ENCODE measurements at regions not wholly inside any gene's neighbourhood (a gene's known extent, or its start where the extent isn't known, plus 50 kb on each side); places are given as distances from the start of the nearest gene placed in this dataset.

GRCh38 chr17:79487149-79487548 is 123.7 kb downstream of the RBFOX3 start:
- Histone ChIP-seq H3K27ac (ENCODE audit: insufficient read length, low read depth, low read length) (no peak overlapping the region), H4K5ac (ENCODE audit: insufficient read length, low read depth, low read length) (no peak overlapping the region), H3K14ac (ENCODE audit: insufficient read depth, low read length) (peak overlapping the region; percentile 39; the same call in 1 of the 2 replicates), H2BK12ac (ENCODE audit: insufficient read length, low read depth, low read length) (no peak overlapping the region), H4K91ac (ENCODE audit: insufficient read length, low read depth, low read length) (no peak overlapping the region), H2BK5ac (ENCODE audit: insufficient read length, low read length) (no peak overlapping the region), H3K56ac (ENCODE audit: insufficient read length, low read depth, low read length) (no peak overlapping the region), H3K4me2 (ENCODE audit: insufficient read depth, insufficient read length, low read length) (no peak overlapping the region), H2BK120ac (ENCODE audit: low read depth, low read length, poor library complexity, severe bottlenecking) (no peak overlapping the region), H3K18ac (ENCODE audit: insufficient read length, low read depth, low read length) (no peak overlapping the region), H2BK20ac (ENCODE audit: low read depth, low read length, poor library complexity, severe bottlenecking) (no peak overlapping the region), H3K23me2 (ENCODE audit: insufficient read length, low read depth, low read length, poor library complexity, severe bottlenecking) (no peaks in the 10 kb centered on the region), H3K79me2 (ENCODE audit: insufficient read depth, low read length) (no peaks in the 10 kb centered on the region), H3K9me3 (ENCODE audit: control insufficient read depth, low read depth, low read length) (no peaks in the 10 kb centered on the region), H3K4me1 (ENCODE audit: insufficient read depth, low read length) (no peaks in the 10 kb centered on the region), H3K23ac (ENCODE audit: insufficient read length, low read depth, low read length) (no peak overlapping the region), H2AK5ac (ENCODE audit: insufficient read length, low read length) (no peak overlapping the region), H2AFZ (ENCODE audit: low read length) (no peak overlapping the region), H3T11ph (ENCODE audit: low read length) (no peak overlapping the region), H2BK15ac (ENCODE audit: low read depth, low read length) (no peak overlapping the region), H3K79me1 (ENCODE audit: insufficient read depth, low read depth, low read length, poor library complexity, severe bottlenecking) (no peaks in the 10 kb centered on the region), H4K20me1 (ENCODE audit: control insufficient read depth, insufficient read depth, insufficient read length) (no peaks in the 10 kb centered on the region), H3K9ac (ENCODE audit: extremely low read depth, insufficient read length, low read length) (no peak overlapping the region), H3K4ac (ENCODE audit: low read depth, low read length) (no peak overlapping the region), H4K8ac (replicated peaks; ENCODE audit: insufficient read length, low read depth, low read length) (no peak overlapping the region), H3K27me3 (ENCODE audit: insufficient read depth, low read length) (no peaks in the 10 kb centered on the region)
- no peaks in the 10 kb centered on the region; a peak in 2 of 5 replicates for H3K9me3 Mint-ChIP-seq
- WGBS (ENCODE audit: extremely low coverage, insufficient read length, low lambda C conversion rate) = no CpG with 5 or more reads among the region's 12 CpGs
- peaks cover 22% of the 10 kb centered on the region for H3K27me3 Mint-ChIP-seq (ENCODE audit: low read depth)
- H3K4me3 Mint-ChIP-seq = no peak overlapping the region
- H3K4me1 Mint-ChIP-seq = peaks cover 16 to 42% of the 10 kb centered on the region in 2 experiments
- TF ChIP-seq, protein P1, sequence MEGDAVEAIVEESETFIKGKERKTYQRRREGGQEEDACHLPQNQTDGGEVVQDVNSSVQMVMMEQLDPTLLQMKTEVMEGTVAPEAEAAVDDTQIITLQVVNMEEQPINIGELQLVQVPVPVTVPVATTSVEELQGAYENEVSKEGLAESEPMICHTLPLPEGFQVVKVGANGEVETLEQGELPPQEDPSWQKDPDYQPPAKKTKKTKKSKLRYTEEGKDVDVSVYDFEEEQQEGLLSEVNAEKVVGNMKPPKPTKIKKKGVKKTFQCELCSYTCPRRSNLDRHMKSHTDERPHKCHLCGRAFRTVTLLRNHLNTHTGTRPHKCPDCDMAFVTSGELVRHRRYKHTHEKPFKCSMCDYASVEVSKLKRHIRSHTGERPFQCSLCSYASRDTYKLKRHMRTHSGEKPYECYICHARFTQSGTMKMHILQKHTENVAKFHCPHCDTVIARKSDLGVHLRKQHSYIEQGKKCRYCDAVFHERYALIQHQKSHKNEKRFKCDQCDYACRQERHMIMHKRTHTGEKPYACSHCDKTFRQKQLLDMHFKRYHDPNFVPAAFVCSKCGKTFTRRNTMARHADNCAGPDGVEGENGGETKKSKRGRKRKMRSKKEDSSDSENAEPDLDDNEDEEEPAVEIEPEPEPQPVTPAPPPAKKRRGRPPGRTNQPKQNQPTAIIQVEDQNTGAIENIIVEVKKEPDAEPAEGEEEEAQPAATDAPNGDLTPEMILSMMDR (conservative IDR thresholded peaks at IDR 0.05) = no peak
- no peak for DNase-seq
- no peaks in the 10 kb centered on the region for H3K36me3 Mint-ChIP-seq (ENCODE audit: insufficient read depth in 1 of 3, low read depth in 3 of 3)
- no peak overlapping the region; a peak in 1 of 7 replicates for H3K27ac Mint-ChIP-seq

Data from H9 (cell line).